ENCODE measurements at regions not wholly inside any gene's neighbourhood (a gene's known extent, or its start where the extent isn't known, plus 50 kb on each side); places are given as distances from the start of the nearest gene placed in this dataset.
A peak's percentile ranks its signal among the peaks of the same experiment; 100 is the strongest.
"Not testable (repeated sequence)": the region's sequence is repeated elsewhere in the genome, so short reads cannot be mapped to it uniquely, and the experiment has no call there.

DNA sequence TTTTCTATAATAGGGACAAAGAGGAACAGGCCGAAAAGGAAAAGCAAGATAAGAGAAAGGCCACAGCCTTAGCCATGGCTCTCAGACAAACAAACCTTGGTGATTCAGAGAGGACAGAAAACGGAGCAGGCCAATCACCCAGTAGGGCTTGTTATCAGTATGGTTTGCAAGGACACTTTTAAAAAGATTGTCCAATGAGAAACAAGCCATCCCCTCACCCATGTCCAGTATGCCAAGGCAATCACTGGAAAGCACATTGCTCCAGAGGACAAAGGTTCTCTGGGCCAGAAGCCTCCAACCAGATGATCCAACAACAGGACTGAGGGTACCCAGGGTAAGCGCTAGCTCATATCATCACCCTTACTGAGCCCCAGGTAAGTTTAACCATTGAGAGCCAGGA, 243.8 kb upstream of the BTG1 start:
- no peak for DNase-seq

DNA sequence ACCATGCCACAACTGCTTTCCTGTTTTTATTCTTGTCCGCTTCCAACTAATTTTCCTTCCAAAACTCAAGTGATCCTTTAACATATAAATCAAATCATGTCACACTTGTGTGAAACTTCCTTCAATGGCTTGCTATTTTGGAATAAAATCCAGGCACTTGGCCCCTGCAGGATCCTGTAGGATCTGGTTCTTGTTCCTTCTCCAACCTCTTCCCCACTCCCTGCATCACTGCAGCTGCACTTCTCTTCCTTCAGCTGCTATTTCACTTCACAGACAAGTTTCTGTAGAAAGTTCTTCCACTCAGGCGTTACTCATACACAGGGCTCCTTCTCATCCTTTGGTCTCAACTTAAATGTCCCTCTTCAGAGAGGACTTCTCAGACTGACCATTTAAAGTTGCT, 239.7 kb upstream of the BTG1 start:
- no peak for DNase-seq

DNA sequence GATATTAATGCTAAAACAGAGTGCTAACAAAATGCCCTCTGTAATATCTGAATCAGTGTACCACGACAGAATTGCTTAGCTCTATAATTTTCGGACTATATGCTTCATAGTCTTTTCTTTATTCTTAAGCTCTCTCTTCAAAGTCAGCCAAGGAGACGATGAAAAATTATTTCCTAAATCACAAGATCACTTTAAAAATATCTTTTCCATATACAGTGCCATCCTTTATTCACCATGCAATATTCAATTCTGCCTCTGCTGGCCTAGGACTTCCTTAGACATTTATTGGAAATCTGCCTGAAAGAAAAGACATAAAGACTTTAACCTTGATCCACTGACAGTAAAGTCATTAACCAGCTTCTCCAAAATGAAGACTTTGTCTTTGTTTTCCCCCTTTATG, 238.9 kb upstream of the BTG1 start:
- DNase-seq: no peak

DNA sequence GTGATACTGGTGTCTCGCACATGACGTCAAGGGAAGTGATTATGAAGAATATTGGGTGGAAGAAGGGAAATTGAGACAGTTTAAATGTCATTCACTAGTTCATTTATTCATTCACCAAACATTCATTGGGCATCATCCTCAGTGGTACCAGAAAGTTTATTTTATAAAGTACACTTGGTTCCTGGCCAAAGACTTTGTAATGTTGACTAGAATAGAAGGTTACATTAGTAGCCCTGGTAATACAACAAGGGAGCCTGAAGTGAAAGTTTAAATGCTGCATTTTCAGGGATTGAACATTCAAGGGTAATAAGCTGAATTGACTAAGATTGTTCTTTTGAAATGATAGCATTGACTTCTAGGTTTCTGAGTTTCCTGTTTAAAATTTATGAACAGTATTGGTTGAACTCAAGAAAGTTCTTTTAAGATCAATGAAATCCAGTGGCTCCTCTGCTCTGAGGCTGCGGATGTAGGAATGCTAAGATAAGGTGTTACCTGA, 236.8 kb upstream of the BTG1 start:
- DNase-seq: no peak

DNA sequence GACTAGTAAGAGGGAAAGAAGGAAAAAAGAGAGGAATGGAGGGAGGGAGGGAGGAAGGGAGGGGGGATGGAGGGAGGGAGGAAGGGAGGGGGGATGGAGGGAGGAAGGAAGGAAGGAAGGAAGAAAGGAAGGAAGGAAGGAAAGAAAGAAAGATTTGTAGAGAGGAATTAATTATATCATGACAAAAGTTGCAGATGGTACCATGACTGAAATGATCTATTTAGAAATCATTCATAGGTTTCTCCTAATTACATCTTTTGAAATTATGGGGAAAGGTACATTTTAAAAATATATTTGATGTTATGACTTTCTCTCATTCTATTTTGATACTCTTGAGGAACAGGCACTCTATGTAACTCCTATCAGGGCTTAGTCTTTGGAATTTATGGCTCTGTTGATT, 236.2 kb upstream of the BTG1 start:
- DNase-seq: no peak

DNA sequence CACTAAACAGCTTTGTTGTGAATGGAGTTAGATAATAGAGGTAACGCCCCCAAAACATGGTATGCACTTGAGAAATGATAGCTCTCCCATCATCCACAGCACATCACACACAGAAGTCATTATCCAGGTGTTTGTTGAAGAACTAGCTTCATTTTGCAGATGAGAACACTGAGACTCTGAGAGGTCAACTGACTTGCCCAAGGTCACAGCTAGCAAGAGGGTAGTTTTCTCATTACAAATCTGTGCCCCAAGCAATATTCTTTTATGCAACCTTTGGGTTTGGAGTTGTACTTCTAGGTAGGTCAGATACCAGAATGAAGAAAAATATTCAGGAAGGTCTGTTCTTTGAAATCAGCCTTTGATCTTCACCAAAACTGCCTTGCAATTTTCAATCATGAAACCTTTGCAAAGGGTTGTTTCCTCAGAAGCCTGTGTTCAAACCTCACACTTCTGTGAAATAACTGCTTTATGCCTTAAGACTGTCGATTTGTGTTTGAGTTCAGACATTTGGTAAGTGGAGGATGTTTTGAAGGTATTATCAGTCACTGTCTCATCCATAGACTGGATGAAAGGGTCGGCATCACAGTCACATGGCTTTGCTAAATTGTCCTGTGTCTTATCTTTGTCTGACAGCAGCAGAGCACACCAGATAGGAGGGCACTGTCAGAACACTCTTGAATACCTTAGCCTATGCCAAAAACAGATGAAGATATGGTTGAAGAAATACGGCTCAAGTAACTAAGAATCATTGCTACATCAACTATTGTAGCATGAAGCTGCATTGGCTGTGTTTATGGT, 233.2 kb upstream of the BTG1 start:
- DNase-seq: no peak

DNA sequence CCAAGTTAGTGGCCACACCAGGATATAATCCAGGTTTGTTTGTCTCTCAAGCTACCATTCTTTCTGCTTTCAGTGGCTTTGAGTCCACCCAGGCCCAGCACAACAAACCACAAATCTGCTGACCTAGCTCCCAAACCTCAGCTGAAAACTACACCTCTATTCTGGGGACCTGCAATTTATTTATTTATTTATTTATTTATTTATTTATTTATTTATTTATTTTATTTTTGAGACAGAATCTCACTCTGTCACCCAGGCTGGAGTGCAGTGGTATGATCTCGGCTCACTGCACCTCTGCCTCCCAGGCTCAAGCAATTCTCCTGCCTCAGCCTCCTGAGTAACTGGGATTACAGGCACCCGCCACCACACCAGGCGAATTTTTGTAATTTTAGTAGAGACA, 229.9 kb upstream of the BTG1 start:
- DNase-seq: not testable (repeated sequence)

DNA sequence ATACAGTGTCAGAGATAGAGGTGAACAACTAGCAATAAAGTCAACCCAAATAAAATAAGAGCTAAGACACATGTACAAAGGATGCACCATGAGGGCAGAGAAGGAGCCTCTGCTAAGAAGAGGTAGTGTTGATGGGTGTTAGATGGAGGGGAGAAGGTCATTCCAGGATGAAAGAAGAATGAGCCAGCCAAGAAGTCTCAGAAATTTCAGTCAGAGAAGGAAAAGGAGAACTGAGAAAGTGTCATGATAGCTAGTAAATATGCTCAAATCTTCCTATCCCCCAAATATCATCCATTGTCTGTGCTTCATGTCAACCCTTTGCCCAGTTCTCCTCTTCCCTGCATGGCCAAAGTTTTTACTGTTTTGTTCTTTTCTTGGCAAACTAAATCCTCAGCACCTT, 225.2 kb upstream of the BTG1 start:
- no peak for DNase-seq

DNA sequence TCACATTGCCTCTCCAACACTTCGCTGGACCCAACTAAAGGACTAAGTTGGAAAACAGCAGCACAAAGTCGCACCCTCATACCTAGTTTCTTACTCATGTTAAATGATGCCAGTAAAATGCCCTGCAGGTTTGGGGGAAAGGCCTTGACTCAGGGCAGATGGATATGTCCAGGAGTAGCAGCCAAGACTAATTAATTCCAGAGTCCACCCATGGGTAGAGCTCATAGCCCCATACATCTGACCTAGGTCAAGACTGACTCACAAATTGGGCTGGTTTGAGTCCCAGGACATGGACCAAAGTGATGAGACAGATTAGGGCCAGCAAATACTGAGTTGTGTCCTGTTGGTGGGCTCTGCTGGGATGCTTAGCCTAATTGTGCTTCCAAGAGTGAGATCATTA, 224.0 kb upstream of the BTG1 start:
- DNase-seq: no peak

DNA sequence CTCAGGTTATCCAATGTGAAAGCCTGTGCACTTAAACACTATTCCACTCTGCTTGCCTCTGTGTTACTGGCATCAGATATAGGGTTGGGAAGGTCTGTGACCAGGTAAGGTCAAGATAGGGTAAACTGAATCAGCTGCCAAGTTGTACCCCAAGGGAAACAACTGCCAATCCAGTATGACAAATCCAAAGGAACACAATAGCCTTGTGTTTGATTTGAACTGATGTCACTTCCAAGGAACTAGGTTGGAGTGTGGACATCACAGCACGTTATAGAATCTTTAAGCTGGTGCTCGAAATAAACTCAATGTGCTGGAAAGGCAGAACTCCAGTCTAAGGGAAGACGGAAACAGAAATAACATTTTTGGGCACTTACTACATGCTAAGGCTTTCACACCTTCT, 223.4 kb upstream of the BTG1 start:
- DNase-seq: no peak

DNA sequence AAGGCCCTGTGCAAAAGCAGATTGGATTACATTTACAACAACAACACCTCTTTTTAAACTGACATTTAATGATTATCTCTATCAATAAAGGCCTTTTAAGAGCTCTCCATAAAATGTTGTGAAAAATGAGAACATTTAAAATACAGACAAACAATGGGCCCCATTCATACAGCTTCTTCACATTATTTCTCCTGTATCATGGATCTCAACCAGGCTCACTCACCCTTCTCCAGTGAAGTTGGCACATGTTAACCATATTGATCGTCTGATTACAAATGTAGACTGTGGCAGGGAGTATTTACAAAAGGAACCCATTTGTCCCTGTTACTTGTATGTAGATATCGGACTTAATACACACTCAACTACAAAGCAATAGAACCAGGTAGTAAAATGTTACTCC, 220.2 kb upstream of the BTG1 start:
- peak; percentile 73 for DNase-seq

DNA sequence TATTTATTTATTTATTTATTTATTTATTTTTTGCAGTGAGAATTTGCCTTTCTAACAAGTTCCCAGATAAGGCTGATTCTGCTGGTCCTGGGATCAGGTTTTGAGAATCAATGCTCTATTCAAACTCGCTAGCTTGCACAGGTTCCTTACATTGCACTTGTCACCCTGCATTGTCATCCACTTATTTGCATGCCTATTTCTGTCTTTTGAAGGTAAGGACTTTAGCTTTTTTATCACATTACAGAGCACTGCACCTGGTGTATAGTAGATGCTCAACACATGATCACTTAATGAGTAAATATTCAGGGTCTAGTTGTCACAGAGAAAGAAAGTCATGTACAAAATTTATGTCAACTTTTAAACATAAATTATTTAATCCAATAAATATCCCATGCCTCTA, 219.7 kb upstream of the BTG1 start:
- no peak for DNase-seq

DNA sequence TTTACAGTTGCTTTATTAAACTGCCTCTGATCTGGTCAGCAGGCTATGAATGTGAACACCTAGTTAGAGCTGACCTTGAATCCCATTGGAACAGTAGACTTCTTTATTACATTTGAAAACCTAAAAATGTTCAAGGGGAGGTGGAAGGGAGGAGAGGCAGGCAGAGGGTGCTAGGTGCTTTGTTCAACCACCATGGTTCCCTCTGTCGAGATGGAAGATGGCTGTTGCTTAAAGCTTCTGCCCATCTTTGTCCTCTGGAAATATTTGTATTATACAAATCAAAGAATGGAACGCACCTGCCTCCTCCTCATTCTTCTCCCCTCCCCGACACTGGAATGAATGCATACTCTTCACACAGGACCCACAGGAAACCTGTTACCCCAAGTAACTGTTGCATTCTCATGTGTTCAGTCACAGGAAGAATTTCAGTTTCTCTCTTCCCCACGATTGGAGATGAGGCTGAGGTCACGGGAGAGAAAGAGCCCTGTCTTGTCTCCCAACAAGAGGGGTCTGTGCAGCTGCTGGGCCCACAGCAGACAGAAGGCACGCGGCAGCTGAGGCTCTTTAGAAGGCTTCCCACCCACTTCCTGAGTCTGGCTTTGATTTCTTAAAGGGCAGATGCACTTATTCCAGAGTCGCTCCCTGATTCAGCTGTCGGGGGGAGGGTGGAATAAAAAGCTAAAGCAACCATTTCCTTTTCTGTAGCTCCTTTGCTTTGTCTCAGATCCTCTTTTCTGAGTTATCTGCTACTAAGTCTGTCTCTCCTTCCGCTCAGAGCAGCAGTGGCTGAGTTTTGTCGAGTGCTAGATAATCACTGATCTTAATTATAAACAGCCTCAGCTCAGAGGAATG, 217.9 kb upstream of the BTG1 start:
- DNase-seq: no peak

DNA sequence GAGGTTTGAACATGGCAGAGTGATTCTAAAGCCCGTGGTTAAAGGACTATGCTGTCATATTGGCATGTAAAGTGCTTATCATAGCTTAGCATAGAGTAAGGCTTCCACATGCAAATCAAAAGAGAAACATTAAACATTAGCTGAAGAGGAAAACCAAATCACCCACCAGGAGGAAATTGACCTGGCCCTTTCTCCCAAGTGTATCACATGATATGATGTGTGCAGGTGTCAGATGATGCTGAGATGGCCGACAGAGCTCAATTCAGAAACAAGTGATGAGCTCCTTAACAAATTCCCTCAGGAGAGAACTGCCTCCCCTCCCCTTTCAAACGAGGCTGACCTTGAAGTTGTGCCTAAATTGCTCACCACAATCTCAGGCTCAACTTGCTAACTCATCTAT, 217.1 kb upstream of the BTG1 start:
- DNase-seq: peak; percentile 8

DNA sequence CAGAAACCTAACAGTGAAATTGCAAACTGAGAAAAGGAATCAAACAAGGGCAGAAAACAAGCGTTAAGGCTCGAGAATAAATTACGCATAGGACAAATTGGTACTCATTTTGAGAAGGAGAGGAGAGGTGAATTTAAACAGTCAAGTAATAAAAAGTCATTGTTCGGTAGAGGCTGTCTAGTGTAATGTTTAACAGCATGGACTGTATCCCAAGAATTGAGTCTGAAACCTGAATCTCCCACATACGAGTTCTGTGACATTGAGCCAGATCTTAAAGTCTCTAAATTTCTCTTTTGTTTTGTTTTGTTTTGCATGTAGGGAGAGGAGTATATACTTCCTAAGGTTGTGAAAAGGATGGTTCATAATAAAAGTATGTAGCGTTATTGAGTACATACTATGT, 216.5 kb upstream of the BTG1 start:
- DNase-seq: no peak

DNA sequence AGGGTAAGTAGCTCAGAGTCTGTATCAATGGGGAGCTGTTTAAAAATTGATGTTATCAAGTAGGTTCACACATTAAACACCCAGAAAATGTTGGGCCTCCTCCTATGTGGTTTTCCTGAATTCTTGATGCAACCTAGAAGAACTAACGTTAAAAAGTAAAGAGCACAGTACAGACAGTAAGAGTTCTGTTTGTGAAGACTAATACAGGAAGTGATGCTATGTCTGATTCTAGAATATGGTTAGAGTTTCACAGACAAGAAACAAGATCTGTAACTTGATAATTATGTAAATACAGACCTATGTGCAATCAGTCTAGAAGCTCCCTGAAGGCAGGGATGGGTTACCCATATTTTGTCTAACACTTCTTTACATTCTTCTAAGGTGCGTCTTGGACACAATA, 214.9 kb upstream of the BTG1 start:
- no peak for DNase-seq

DNA sequence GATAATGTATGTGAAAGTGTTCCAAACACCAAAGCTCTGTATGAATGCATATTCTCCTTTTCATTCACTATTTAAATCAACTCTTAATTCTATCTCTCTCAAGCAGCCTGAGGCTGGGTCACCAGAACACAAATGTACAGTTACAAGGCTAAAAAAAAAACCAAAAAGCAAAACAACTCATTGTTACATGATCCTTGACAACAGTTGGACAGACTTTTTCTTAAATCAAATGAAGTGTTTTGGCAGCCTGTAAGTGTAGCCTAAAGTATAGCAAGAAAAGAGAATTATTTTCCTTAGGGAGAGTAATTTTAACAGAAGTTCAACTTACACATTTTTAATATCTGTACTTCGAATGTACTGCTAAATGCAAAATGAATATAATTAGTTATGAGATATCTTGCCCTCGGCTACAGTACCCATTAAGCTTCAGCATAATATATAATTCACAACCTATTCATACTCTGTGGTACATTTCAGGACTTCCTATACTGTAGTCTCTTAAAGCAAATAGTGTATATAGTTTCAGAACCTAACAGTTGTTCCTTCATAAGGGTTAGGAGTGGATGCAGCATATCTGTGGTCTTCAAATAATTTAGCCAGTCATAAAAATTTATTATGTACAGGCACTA, 214.0 kb upstream of the BTG1 start:
- DNase-seq: no peak

DNA sequence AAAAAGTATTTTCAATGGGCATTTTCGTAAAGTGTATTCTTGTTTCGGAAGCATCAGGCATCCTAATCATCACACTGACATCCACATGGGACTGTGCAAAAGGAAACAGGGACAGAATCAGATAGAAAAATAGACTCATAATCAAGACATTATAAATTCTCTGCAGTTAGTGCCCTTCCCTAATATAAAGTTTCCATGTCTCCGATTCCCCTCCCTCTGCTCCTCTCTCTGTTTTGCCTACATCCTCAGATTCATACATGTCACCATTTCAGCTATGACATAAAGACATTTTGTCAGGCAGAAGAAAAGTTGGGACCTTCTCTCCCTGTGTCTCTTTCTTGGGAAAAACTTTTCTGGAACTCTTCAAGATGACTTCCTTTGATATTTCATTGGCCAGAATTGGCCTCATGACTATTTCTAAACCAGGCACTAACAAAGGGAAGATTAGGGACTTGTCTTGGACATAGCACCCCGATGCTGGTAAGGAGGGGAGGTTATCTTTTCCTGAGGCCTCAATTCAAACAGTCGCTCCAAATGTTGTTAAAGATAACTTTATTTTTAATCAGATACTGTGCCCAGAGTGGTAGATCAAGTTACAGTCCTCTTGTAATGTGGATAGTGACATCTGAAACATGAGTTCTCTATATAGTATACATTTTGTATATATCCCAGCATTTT, 212.1 kb upstream of the BTG1 start:
- no peak for DNase-seq

DNA sequence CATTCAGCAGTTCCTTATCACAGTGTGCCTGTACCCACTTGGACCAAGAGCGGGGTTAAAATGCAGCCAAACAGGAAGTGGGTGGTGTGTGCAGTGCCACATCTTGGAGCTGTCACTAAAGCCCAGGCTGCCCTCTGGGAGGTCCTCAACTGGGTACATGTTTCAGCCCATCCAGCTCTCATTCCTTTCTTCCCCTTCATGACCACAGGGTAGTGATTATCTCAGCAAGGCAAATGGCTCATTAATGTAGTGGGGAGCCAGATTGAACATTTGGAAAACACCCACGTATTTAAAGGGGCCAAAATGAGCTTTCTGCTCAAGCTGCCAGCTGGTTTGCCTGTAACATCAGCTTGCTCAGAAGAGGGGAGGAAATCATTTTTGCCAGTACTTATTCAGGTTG, 210.8 kb upstream of the BTG1 start:
- DNase-seq: no peak

DNA sequence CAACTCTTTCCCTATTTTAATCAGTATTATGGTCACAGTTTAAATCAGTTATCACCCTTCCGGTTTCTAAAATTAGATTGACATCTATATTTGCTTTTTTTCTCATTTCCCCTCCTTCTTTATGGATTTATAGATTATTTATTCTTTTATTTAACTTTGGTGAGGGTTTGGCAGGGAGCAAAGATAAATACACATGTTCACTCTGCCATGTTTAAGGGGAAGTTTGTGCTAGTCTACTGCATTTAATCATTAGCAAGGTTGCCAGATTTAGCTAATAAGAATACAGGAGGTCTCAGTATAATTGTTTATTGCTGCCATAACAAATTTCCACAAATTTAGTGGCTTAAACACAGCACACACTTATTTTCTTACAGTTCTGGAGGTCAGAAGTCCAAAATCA, 204.0 kb upstream of the BTG1 start:
- DNase-seq: no peak

DNA sequence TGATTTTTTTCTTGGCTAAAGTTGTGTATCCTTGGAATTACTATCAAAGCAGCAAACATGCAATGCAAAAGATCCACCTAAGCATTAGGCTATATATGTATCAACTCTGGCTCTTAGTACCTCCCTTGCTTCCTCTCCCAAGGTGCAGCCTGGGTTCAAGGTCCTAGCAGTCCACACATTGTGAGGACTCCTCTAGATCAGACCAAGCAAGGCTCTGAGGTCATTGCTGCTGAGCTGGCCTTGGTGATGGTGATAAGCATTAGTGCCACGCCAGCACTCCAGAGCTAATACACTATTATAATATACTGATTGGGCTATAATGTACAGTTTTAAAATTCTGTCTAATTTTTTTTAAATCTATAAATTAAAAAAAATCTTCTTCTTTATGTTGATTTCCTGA, 196.9 kb upstream of the BTG1 start:
- DNase-seq: no peak

DNA sequence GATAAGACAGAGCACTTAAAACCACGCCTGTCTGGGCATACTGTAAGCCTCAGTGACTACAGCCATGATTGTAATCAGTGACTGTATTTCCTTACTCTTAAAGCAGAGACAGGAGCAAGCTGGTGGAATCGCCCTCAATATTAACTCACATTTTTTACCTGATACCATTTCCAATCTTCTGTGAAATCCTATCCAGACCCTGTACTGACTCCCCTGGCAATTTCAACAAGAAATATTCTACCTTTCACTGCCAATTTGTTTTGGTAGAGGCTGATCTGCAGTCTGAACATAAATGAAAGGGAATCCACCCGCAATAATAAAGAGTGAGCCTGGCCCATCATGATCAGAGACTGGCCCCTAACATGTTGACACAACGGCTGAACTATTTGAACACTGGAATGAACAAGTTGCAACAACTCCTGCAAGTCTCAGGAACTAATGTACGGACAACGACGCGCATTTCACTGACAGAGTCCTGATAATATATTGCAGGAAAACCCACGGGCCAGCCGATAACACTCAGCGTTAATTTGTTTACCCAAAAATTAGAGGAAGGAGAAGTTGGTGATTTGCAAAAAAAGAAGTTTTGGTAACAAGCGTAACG, 195.5 kb upstream of the BTG1 start:
- DNase-seq: no peak

Data from NCI-H2029 (cell line).